B cell (primary cell): ENCODE measurements at regions not wholly inside any gene's neighbourhood (a gene's known extent, or its start where the extent isn't known, plus 50 kb on each side); places are given as distances from the start of the nearest gene placed in this dataset.

ENCODE experiments used
- EZH2 ChIP-seq: IDR thresholded peaks from 2 replicates; pipeline ENCODE4 v1.6.1; 2012; ENCODE audit warnings: borderline replicate concordance, low read depth, mild to moderate bottlenecking, moderate library complexity, low read length; ENCODE audit not compliant: insufficient read depth, poor library complexity, severe bottlenecking
- TF ChIP-seq, protein P1 (sequence below): fragments of 200-600 bp; IDR thresholded peaks from one replicate; pipeline ENCODE4 v1.8.0; 2022; ENCODE audit warnings: antibody characterized with exemption, mild to moderate bottlenecking

DNA sequence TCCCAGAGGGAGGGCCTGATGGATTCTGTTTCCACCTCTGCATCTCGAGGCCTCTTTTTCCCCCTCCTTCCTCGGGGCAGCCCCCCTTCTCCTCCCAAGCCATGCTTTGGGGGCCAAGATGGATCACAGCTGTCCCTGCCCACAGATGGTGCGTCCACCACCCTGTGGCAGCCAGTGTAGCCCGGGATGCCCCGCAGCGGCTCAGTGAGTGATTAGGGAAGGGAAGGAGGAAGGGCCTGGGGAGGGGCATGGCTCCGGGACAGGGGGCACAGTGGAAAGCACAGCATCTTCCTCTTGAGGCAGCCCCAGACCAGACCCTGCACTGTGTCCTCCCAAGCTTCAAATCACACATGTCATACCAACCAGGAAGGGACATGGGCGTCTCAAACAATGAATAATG, 622.4 kb downstream of the MATN1 start:
- TF ChIP-seq, protein P1, sequence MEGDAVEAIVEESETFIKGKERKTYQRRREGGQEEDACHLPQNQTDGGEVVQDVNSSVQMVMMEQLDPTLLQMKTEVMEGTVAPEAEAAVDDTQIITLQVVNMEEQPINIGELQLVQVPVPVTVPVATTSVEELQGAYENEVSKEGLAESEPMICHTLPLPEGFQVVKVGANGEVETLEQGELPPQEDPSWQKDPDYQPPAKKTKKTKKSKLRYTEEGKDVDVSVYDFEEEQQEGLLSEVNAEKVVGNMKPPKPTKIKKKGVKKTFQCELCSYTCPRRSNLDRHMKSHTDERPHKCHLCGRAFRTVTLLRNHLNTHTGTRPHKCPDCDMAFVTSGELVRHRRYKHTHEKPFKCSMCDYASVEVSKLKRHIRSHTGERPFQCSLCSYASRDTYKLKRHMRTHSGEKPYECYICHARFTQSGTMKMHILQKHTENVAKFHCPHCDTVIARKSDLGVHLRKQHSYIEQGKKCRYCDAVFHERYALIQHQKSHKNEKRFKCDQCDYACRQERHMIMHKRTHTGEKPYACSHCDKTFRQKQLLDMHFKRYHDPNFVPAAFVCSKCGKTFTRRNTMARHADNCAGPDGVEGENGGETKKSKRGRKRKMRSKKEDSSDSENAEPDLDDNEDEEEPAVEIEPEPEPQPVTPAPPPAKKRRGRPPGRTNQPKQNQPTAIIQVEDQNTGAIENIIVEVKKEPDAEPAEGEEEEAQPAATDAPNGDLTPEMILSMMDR: no peak
- TF ChIP-seq EZH2: no peak
